NAMALWA (cell line): ENCODE measurements at regions not wholly inside any gene's neighbourhood (a gene's known extent, or its start where the extent isn't known, plus 50 kb on each side); places are given as distances from the start of the nearest gene placed in this dataset.
"Not testable (repeated sequence)": the region's sequence is repeated elsewhere in the genome, so short reads cannot be mapped to it uniquely, and the experiment has no call there.

Experiments
- DNase-seq: peaks from one replicate; pipeline ENCODE4 v3.0.0-alpha.2; 2015; ENCODE audit warnings: low spot score

GRCh38 chr11:39674024-39674423 is 1785.4 kb downstream of the LRRC4C start:
- no peak for DNase-seq

GRCh38 chr11:39668640-39669039 is 1790.8 kb downstream of the LRRC4C start:
- no peak for DNase-seq

GRCh38 chr11:39664023-39664422 is 1795.4 kb downstream of the LRRC4C start:
- DNase-seq = no peak

- DNase-seq = no peak
These were observed 1797.6 kb downstream of the LRRC4C start for GRCh38 chr11:39661890-39662289.

- no peak for DNase-seq
These were observed 1807.5 kb downstream of the LRRC4C start for GRCh38 chr11:39651857-39652461.

GRCh38 chr11:39641751-39642150 is 1817.7 kb downstream of the LRRC4C start:
- no peak for DNase-seq

- DNase-seq = no peak
These were observed 1829.1 kb downstream of the LRRC4C start for GRCh38 chr11:39630365-39630764.

GRCh38 chr11:39628311-39628710 is 1831.1 kb downstream of the LRRC4C start:
- no peak for DNase-seq

GRCh38 chr11:39620309-39620708 is 1839.1 kb downstream of the LRRC4C start:
- DNase-seq = not testable (repeated sequence)

GRCh38 chr11:39617971-39618370 is 1841.5 kb downstream of the LRRC4C start:
- DNase-seq = no peak

GRCh38 chr11:39589391-39589790 is 1870.1 kb downstream of the LRRC4C start:
- DNase-seq = no peak

GRCh38 chr11:39586036-39586435 is 1873.4 kb downstream of the LRRC4C start:
- DNase-seq = no peak

- DNase-seq = peak; percentile 2
These were observed 1888.4 kb downstream of the LRRC4C start for GRCh38 chr11:39571081-39571480.

GRCh38 chr11:39570526-39570925 is 1888.9 kb downstream of the LRRC4C start:
- no peak for DNase-seq

GRCh38 chr11:39569789-39570188 is 1889.7 kb downstream of the LRRC4C start:
- no peak for DNase-seq

GRCh38 chr11:39542460-39542859 is 1917.0 kb downstream of the LRRC4C start:
- no peak for DNase-seq

GRCh38 chr11:39541945-39542351 is 1917.5 kb downstream of the LRRC4C start:
- DNase-seq = no peak

GRCh38 chr11:39536323-39536722 is 1923.1 kb downstream of the LRRC4C start:
- not testable (repeated sequence) for DNase-seq
